MM.1S (cell line): ENCODE measurements at regions not wholly inside any gene's neighbourhood (a gene's known extent, or its start where the extent isn't known, plus 50 kb on each side); places are given as distances from the start of the nearest gene placed in this dataset.

Experiments
- CTCF ChIP-seq: fragments of 300-600 bp; sonication (generic); IDR thresholded peaks from 2 replicates; pipeline ENCODE4 v1.5.1; 2016; ENCODE audit warnings: antibody characterized with exemption, low read length, mixed read lengths
- EZH2phosphoT487 ChIP-seq: fragments of 300-600 bp; sonication (generic); IDR thresholded peaks from 2 replicates; pipeline ENCODE4 v1.6.1; 2018; ENCODE audit warnings: antibody characterized with exemption, low read length

- TF ChIP-seq CTCF: no peak
- TF ChIP-seq EZH2phosphoT487: no peak
Measured at GRCh38 chr7:156518466-156518865, 122.1 kb upstream of the RNF32 start.
